Kidney (tissue), 13 donors: ENCODE measurements at regions not wholly inside any gene's neighbourhood (a gene's known extent, or its start where the extent isn't known, plus 50 kb on each side); places are given as distances from the start of the nearest gene placed in this dataset.

Experiments used
- DNase-seq, 5 donors: peaks; one replicate each; pipeline ENCODE4 v3.0.0-alpha.2; 2013 to 2020
- FAIRE-seq: peaks from 2 replicates; lab custom pipeline; 2012; peaks lifted over from hg19 to GRCh38; lab: Jason Lieb, UNC
- H3K27ac ChIP-seq, 2 donors: one replicate each; pipeline ENCODE4 v1.7.0; 2013; ENCODE audit warnings: low read depth in 2 of 2, low read length in 2 of 2, inconsistent platforms in 1 of 2
- H3K27me3 ChIP-seq: one replicate; pipeline ENCODE4 v1.7.1; 2013; ENCODE audit warnings: low read length, inconsistent platforms; ENCODE audit not compliant: control insufficient read depth, insufficient read depth
- H3K36me3 ChIP-seq, 3 donors: one replicate each; pipeline versions ENCODE4 v1.7.0 to v1.7.1; 2013; ENCODE audit warnings: low read length in 3 of 3, control low read depth in 1 of 3, inconsistent platforms in 1 of 3; ENCODE audit not compliant: insufficient read depth in 3 of 3, control insufficient read depth in 2 of 3
- H3K4me1 ChIP-seq, 3 donors: one replicate each; pipeline versions ENCODE4 v1.7.0 to v1.7.1; 2013; ENCODE audit warnings: low read length in 3 of 3, inconsistent platforms in 1 of 3, low read depth in 1 of 3; ENCODE audit not compliant: control insufficient read depth in 2 of 3, insufficient read depth in 2 of 3
- H3K4me3 ChIP-seq, 3 donors: one replicate each; pipeline versions ENCODE4 v1.7.0 to v1.8.1; 2013; ENCODE audit warnings: low read length in 3 of 3, control low read depth in 1 of 3, inconsistent platforms in 1 of 3
- H3K9ac ChIP-seq, 3 donors: one replicate each; pipeline versions ENCODE4 v1.7.0 to v1.7.1; 2013; ENCODE audit warnings: low read length in 3 of 3, control low read depth in 1 of 3, inconsistent platforms in 1 of 3
- H3K9me3 ChIP-seq, 3 donors: one replicate each; pipeline versions ENCODE4 v1.7.0 to v1.7.1; 2013; ENCODE audit warnings: low read length in 3 of 3, control low read depth in 1 of 3, inconsistent platforms in 1 of 3; ENCODE audit not compliant: control insufficient read depth in 2 of 3, insufficient read depth in 1 of 3
- CTCF ChIP-seq: IDR thresholded peaks from 3 replicates; pipeline ENCODE4 v1.5.1; 2012; ENCODE audit warnings: mild to moderate bottlenecking, moderate library complexity, borderline replicate concordance; ENCODE audit not compliant: insufficient read depth; ENCODE audit errors: extremely low read depth
- intact Hi-C: fragments of 100-400 bp; cut with DNase I; formaldehyde crosslinking; loops from one replicate; pipeline ENCODE4 v1.11.1; 2022
- donor health status: control.
- donor health status: control.
- donor health status: control.
- donor health status: control.
- donor health status: control.
- donor health status: DM: yes; HTN: yes; CAD: no.
- donor health status: Normal renal cell carcinoma (clear cell type).

- H3K36me3 ChIP-seq, result no peaks in the 10 kb centered on the region
- no peak overlapping the region for H3K9ac ChIP-seq
- no peaks in the 10 kb centered on the region for H3K9me3 ChIP-seq
- H3K27ac ChIP-seq, result no peak overlapping the region
- H3K4me1 ChIP-seq, result no peaks in the 10 kb centered on the region
- FAIRE-seq (no peak), DNase-seq (no peak)
- no peak overlapping the region for H3K4me3 ChIP-seq
- H3K27me3 ChIP-seq, result no peaks in the 10 kb centered on the region
- no peak for TF ChIP-seq CTCF
- intact Hi-C loops, result no loop called here
Observed at GRCh38 chr12:67520606-67521005, 127.9 kb upstream of the DYRK2 start.

GRCh38 chr12:67522222-67522621 lies 126.3 kb upstream of the DYRK2 start:
- Histone ChIP-seq H3K4me1 (no peaks in the 10 kb centered on the region), H3K9ac (no peak overlapping the region), H3K36me3 (no peaks in the 10 kb centered on the region), H3K27ac (no peak overlapping the region), H3K27me3 (no peaks in the 10 kb centered on the region), H3K9me3 (no peaks in the 10 kb centered on the region), H3K4me3 (no peak overlapping the region)
- DNase-seq, result no peak
- no peak for FAIRE-seq
- intact Hi-C loops, result no loop called here
- no peak for TF ChIP-seq CTCF

- Histone ChIP-seq H3K4me3 (no peak overlapping the region), H3K27ac (no peak overlapping the region), H3K27me3 (no peaks in the 10 kb centered on the region), H3K36me3 (no peaks in the 10 kb centered on the region), H3K9me3 (no peaks in the 10 kb centered on the region), H3K9ac (no peak overlapping the region), H3K4me1 (no peaks in the 10 kb centered on the region)
- FAIRE-seq (no peak), DNase-seq (no peak)
- TF ChIP-seq CTCF, result no peak
- intact Hi-C loops, result no loop called here
Observed at GRCh38 chr12:67523538-67523937, 125.0 kb upstream of the DYRK2 start.

- FAIRE-seq, result no peak
- no peak overlapping the region for H3K4me3 ChIP-seq
- no peak overlapping the region for H3K27ac ChIP-seq
- H3K9me3 ChIP-seq, result no peaks in the 10 kb centered on the region
- intact Hi-C loops, result no loop called here
- H3K36me3 ChIP-seq, result no peaks in the 10 kb centered on the region
- H3K9ac ChIP-seq, result no peak overlapping the region
- TF ChIP-seq CTCF, result no peak
- DNase-seq, result no peak
- H3K4me1 ChIP-seq, result no peaks in the 10 kb centered on the region
- no peaks in the 10 kb centered on the region for H3K27me3 ChIP-seq
Observed at GRCh38 chr12:67524861-67525616, 123.5 kb upstream of the DYRK2 start.
